Posterior vena cava (tissue), 2 donors: ENCODE measurements at regions not wholly inside any gene's neighbourhood (a gene's known extent, or its start where the extent isn't known, plus 50 kb on each side); places are given as distances from the start of the nearest gene placed in this dataset.
"Not testable (repeated sequence)": the region's sequence is repeated elsewhere in the genome, so short reads cannot be mapped to it uniquely, and the experiment has no call there.

Experiments used
- DNase-seq: peaks from one replicate; pipeline ENCODE4 v3.0.0-alpha.2; 2020; ENCODE audit warnings: low spot score
- intact Hi-C, 2 donors: fragments of 100-400 bp; cut with DNase I; formaldehyde crosslinking; loops; one replicate each; pipeline versions ENCODE4 v1.14.1 to v1.14.2; 2022 to 2023
- donor health status: DM: yes; HTN: yes; CAD: no.
- donor health status: DM: yes; HTN: yes; CAD: no.

GRCh38 chr9:78958892-78959291 lies 612.9 kb upstream of the TLE4 start:
- intact Hi-C loops, result no loop called here

DNA sequence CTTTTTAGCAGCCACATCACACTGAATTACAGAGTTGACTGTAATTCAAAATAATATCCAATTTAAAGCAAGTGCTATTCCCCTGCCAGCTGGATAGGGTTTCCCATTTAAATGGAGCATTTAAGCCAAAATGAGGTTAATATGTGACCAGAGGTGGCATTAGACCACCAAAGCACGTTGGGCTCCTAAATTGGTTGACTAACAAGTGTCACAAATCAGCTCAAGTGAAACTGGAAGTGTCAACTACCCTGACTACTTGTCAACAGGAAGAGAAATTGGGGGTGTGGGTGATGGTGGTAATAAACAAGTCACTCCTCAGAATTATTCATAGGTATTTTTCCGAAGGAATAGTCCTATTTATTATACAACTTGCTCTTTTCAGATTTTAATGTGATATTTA lies 609.6 kb upstream of the TLE4 start:
- DNase-seq, result no peak

More at GRCh38 chr9:78958892-78959291, 612.9 kb upstream of the TLE4 start:
- no peak for DNase-seq

DNA sequence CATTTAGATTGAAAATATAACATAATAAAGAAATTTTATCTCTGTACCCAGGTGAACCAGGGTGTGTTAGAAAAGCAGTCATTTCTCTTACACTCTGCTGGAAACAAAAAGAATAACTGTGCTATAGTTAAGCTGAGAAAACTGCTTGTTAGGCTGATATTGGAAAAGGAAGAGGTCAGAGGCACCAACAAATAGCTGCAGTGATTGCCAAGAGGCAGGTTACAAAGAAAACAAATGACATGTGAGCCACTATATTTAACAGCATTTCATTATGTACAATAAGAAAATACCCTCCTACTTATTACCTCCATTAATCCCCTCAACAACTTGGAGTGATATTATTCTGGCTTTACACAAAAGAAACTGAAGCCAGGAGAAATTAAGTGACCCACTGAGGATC lies 607.9 kb upstream of the TLE4 start:
- intact Hi-C loops, result no loop called here
- no peak for DNase-seq

More for the DNA sequence above, 609.6 kb upstream of the TLE4 start:
- intact Hi-C loops, result no loop called here

GRCh38 chr9:78967596-78968217 lies 604.1 kb upstream of the TLE4 start:
- intact Hi-C loops, result no loop called here
- no peak for DNase-seq

GRCh38 chr9:78970375-78970774 lies 601.4 kb upstream of the TLE4 start:
- no peak for DNase-seq
- intact Hi-C loops, result no loop called here

DNA sequence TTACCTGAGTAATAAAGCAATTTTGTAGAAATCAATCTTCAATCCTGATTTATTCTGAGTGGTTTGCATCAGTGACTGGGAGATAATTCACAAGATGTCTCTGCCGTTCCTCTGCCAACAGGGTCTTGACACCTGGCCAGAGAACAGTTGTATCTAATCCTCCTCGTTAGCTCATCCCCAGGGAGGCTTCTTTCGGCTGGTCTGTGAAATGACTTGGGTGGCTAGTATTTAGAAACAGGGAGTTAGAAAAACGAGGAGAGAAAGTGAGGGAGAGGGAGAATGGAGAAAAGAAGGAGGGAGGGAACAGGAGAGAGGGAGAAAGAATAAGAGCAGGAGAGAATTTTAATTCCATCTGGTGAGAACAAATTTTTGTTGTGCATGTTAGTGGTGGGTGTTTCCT lies 600.2 kb upstream of the TLE4 start:
- intact Hi-C loops, result no loop called here

DNA sequence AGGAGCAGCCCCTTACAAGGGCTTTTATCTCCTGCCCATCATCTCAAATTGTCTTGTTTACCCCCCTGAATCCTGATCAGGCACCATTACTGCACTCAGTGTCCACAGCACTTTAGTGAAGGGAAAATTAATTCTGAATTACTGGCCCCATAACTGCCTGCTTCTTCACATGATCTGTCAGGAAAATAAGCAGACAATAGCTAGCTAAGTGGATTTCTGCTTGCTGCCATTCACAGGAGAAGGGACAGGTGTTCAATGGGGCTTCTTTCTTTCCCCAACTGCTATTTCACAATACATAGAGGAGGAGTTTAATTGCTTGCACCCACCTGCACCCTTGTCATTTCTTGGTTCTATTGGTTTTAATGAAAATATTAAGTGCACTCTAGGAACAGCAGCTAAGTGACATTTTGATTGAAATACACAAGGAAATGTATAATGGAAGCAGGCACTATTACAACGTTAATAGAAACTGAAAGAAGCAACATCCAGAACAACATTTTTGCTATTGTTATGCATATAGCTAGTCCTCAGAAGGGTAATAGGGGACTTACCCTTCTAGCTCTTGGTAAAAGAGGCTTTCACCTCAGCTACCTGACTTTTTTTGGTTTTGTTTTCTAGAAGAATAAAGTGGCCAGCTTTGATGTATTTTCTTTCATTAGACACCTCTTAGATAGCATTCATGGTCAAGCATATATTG lies 599.3 kb upstream of the TLE4 start:
- no peak for DNase-seq
- intact Hi-C loops, result no loop called here

More for the DNA sequence above, 600.2 kb upstream of the TLE4 start:
- DNase-seq, result no peak

DNA sequence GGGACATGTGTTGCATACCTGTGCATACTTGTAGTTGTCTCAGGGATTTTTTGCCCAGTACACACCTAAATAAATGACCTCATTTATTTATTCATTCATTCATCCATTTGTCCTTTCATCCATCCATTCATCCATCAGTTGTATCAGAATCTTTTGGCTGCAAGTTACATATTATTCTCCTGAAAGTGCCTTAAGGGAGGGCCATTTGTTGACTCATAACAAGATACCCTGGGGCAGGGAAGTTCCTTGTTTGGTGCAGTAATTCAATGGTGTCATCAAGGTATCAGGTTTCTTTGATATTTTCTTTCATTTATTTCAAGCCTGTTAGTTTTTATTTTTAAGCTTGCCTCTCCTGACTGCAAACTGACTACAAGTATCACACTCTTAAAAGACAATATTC lies 597.9 kb upstream of the TLE4 start:
- DNase-seq, result no peak
- intact Hi-C loops, result no loop called here

DNA sequence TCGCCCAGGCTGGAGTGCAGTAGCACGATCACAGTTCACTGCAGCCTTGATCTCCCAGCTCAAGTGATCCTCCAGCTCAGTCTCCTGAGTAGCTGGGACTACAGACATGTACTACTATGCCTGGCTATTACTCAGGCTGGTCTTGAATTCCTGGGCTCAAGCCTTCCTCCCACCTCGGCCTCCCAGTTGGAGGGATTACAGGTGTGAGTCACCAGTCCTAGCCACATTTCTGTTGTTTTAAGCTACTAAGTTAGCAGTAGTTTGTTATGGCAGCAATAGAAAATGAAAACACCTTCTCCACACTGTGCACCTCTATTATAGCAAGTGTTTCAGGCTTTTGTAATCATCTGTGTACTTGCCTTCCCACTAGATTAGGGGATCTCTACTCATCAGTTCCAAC lies 588.9 kb upstream of the TLE4 start:
- intact Hi-C loops, result no loop called here
- no peak for DNase-seq

DNA sequence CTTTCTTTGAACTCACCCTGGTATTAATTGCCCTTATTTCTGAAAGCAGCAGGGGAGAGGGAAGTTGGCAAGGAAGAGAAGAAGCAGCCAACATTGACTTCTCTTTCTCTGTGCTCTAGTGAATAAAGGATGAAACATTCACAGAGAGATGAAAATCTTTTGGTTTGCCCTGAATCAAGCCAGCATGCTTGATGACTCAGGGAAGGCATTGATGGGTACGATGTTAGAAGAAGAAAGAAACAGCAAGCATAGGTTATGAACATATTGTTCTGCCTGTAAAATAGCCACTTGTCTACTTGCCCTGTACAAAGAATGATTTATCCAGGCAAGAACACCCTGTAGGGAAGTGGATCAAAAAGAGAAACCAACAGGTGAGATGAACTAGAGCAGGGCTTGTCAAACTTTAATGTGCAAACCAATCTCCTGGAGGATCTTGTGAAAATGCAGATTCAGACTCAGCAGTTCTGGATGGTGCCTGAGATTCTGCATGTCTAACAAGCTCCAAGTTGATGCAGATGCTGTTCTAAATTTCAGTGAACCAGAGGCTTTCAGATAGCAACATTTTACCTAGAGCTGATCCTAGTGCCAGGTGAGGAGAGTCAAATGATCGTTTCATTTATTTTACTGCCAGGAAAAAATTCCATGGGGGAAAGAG lies 586.6 kb upstream of the TLE4 start:
- intact Hi-C loops, result no loop called here
- DNase-seq, result no peak

- no peak for DNase-seq
Observed at GRCh38 chr9:78986446-78986845, 585.3 kb upstream of the TLE4 start.

GRCh38 chr9:78989031-78989658 lies 582.6 kb upstream of the TLE4 start:
- intact Hi-C loops, result no loop called here
- DNase-seq, result no peak

More at GRCh38 chr9:78986446-78986845, 585.3 kb upstream of the TLE4 start:
- intact Hi-C loops, result no loop called here

GRCh38 chr9:78994471-78994870 lies 577.3 kb upstream of the TLE4 start:
- intact Hi-C loops, result no loop called here
- DNase-seq, result no peak

DNA sequence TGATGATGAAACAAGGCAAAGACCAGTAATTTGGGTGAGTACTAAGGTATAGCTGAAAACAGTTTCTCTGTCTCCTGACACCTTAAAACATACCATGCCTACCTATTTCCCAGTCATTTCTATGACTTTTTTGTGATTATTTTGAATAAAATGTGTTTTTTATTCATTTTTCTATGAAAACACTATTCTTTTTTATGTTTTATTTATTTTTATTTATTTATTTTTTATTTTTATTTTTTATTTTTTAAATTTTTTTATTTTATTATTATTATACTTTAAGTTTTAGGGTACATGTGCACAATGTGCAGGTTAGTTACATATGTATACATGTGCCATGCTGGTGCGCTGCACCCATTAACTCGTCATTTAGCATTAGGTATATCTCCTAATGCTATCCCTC lies 576.8 kb upstream of the TLE4 start:
- intact Hi-C loops, DNase-seq: not testable (repeated sequence)

DNA sequence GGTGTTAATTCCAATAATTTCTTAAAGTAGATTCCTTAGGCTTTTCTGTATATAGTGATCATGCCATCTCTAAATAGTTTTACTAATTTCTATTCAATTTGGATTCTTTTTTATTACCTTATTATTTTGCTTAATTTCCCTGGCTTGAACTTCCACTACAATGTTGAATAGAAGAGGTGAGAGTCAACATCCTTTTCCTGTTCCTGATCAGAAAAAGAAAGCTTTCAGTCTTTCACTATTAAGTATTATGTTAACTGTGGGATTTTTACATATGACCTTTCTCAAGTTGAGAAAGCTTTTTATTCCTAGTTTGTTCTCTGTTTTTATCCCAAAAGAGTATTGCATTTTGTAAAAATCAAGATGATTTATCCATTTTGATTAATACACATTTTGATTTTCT lies 574.5 kb upstream of the TLE4 start:
- intact Hi-C loops, result no loop called here
- DNase-seq, result no peak

DNA sequence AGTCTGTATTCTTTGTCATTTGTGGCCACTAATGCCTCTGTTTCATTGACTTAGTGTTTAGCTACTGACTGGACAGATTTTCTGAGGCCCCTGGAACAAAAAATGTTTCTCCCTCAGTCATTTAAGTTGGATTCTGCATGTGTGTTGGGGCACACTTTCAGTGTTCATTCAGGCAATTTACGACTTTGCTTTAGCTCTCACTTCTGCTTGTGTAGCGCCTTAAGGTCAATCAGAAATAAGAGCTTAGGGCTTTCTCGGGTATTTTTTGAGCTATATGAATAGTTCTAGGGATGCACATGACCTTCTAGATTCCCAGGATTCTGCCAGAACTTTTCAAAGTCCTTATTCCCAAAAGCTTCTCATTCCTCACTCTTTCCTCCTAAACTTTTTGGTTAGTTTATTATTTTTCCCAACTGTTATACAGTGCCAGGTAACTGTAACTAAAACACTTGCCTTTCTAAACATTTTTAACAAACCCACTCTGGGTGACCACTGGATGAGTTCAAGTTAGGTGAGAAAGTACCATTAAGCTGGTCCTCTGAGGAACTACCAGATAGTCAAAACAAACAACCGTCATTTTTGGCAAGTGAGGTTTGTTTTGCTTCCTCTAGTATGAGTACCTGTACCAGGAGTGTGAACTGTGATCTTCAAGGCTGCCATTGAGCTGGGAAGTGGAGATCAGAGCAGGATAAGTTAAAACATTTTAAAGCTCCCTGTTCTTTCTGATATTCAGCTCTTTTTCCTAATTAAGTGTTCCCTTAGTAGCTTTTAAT lies 571.3 kb upstream of the TLE4 start:
- intact Hi-C loops, result no loop called here
- no peak for DNase-seq

GRCh38 chr9:79001012-79001411 lies 570.8 kb upstream of the TLE4 start:
- intact Hi-C loops, result no loop called here

GRCh38 chr9:79003514-79003913 lies 568.3 kb upstream of the TLE4 start:
- no peak for DNase-seq
- intact Hi-C loops, result no loop called here

More at GRCh38 chr9:79001012-79001411, 570.8 kb upstream of the TLE4 start:
- no peak for DNase-seq

DNA sequence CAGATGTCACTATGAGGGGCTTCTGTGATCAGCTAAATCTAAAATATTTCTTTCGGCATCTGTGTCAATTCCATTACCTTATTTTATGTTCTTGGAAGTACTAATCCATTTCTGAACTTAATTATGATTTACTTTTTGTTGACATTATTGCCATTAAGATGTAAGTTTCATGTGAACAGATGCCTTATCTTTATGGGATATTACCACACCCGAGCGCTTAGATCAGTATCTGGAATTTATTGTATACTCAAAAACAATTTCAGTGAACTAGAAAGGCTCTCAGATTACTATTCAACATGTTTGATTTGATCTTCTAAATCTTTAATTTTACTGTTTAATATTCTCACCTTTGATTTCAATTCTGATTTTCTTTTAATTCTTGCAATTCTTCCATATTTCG lies 567.7 kb upstream of the TLE4 start:
- intact Hi-C loops, result no loop called here
- no peak for DNase-seq

GRCh38 chr9:79006546-79006945 lies 565.2 kb upstream of the TLE4 start:
- no peak for DNase-seq

More at GRCh38 chr9:79006546-79006945, 565.2 kb upstream of the TLE4 start:
- intact Hi-C loops, result no loop called here
